Smooth muscle cell (in vitro differentiated cells): ENCODE measurements at regions not wholly inside any gene's neighbourhood (a gene's known extent, or its start where the extent isn't known, plus 50 kb on each side); places are given as distances from the start of the nearest gene placed in this dataset.

Experiments
- DNase-seq: peaks from one replicate; lab custom pipeline; 2025; ENCODE audit not compliant: unreplicated experiment; lab: John Stamatoyannopoulos, UW
- H2AFZ ChIP-seq: fragments of 200-600 bp; sonication (generic); 2 replicates; pipeline ENCODE4 v1.6.0; 2016; ENCODE audit warnings: antibody characterized with exemption, low read depth, mild to moderate bottlenecking
- H3F3A ChIP-seq: fragments of 200-600 bp; sonication (generic); 2 replicates; pipeline ENCODE4 v1.6.0; 2017; ENCODE audit warnings: antibody characterized with exemption, low read depth
- H3K27ac ChIP-seq: fragments of 200-600 bp; sonication (generic); 2 replicates; pipeline ENCODE4 v1.5.1; 2016; ENCODE audit warnings: low read depth, mild to moderate bottlenecking
- H3K27me3 ChIP-seq: fragments of 200-600 bp; sonication (generic); 2 replicates; pipeline ENCODE4 v1.6.1; 2016; ENCODE audit warnings: low read depth, mild to moderate bottlenecking
- H3K36me3 ChIP-seq: fragments of 200-600 bp; sonication (generic); 2 replicates; pipeline ENCODE4 v1.5.1; 2016; ENCODE audit warnings: low read depth
- H3K4me1 ChIP-seq: fragments of 200-600 bp; sonication (generic); 2 replicates; pipeline ENCODE4 v1.5.1; 2016; ENCODE audit warnings: low read depth
- H3K4me2 ChIP-seq: fragments of 200-600 bp; sonication (generic); 2 replicates; pipeline ENCODE4 v1.6.0; 2016; ENCODE audit warnings: mild to moderate bottlenecking
- H3K4me3 ChIP-seq: fragments of 200-600 bp; sonication (generic); 2 replicates; pipeline ENCODE4 v1.5.1; 2016; ENCODE audit warnings: mild to moderate bottlenecking
- H3K79me2 ChIP-seq: fragments of 200-600 bp; sonication (generic); 2 replicates; pipeline ENCODE4 v1.6.0; 2016; ENCODE audit warnings: low read depth, mild to moderate bottlenecking
- H3K9ac ChIP-seq: fragments of 200-600 bp; sonication (generic); 2 replicates; pipeline ENCODE4 v1.6.0; 2016; ENCODE audit warnings: low read depth
- H3K9me3 ChIP-seq: fragments of 200-600 bp; sonication (generic); replicated peaks from 2 replicates; pipeline ENCODE4 v1.5.1; 2016; ENCODE audit warnings: low read depth
- H4K20me1 ChIP-seq: fragments of 200-600 bp; sonication (generic); 2 replicates; pipeline ENCODE4 v1.6.0; 2016; ENCODE audit warnings: low read depth
- WGBS: methylation state at CpG from one replicate; pipeline ENCODE4 v1.1.7; 2016; ENCODE audit warnings: low lambda C conversion rate; 5-methylcytosine and 5-hydroxymethylcytosine counted together
- TF ChIP-seq, protein P1 (sequence below): fragments of 200-600 bp; sonication (generic); IDR thresholded peaks from 2 replicates; pipeline ENCODE4 v1.5.1; 2017; ENCODE audit warnings: borderline replicate concordance, mild to moderate bottlenecking, antibody characterized with exemption; ENCODE audit not compliant: insufficient read depth, poor library complexity, severe bottlenecking

DNA sequence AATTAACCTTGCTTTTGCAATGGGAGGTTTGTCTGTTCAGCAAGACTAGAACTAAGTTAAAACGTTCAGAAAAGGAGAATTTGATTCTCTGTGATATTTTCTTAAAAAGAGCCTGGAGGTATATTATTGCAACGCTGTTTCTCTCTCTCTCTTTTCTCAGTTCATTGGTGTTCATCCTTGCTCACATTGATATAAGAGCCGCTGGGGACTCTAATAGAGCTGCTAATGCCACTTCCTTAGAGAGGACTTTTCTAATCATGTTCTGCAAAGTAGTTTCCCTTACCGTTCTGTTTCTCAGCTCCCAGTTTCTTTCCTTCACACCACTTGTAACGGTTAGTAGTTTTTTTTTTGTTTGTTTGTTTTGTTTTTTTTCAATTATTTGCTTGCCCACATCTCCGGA is 203.8 kb downstream of the RWDD3 start:
- no peaks in the 10 kb centered on the region for H3K9me3 ChIP-seq
- H3K36me3 ChIP-seq: no peaks in the 10 kb centered on the region
- H3K27me3 ChIP-seq: no peaks in the 10 kb centered on the region
- no peak overlapping the region for H3K4me3 ChIP-seq
- H4K20me1 ChIP-seq: no peaks in the 10 kb centered on the region
- no peak overlapping the region for H3K4me2 ChIP-seq
- 70% methylated on average over 6 of the region's 6 CpGs for WGBS
- H3K27ac ChIP-seq: no peak overlapping the region
- DNase-seq: no peak
- H3F3A ChIP-seq: no peaks in the 10 kb centered on the region
- no peak overlapping the region for H3K9ac ChIP-seq
- TF ChIP-seq, protein P1, sequence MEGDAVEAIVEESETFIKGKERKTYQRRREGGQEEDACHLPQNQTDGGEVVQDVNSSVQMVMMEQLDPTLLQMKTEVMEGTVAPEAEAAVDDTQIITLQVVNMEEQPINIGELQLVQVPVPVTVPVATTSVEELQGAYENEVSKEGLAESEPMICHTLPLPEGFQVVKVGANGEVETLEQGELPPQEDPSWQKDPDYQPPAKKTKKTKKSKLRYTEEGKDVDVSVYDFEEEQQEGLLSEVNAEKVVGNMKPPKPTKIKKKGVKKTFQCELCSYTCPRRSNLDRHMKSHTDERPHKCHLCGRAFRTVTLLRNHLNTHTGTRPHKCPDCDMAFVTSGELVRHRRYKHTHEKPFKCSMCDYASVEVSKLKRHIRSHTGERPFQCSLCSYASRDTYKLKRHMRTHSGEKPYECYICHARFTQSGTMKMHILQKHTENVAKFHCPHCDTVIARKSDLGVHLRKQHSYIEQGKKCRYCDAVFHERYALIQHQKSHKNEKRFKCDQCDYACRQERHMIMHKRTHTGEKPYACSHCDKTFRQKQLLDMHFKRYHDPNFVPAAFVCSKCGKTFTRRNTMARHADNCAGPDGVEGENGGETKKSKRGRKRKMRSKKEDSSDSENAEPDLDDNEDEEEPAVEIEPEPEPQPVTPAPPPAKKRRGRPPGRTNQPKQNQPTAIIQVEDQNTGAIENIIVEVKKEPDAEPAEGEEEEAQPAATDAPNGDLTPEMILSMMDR: no peak
- peaks cover 7% of the 10 kb centered on the region for H3K4me1 ChIP-seq
- H2AFZ ChIP-seq: no peak overlapping the region
- no peaks in the 10 kb centered on the region for H3K79me2 ChIP-seq

GRCh38 chr1:95438218-95438948 is 204.4 kb downstream of the RWDD3 start:
- TF ChIP-seq, protein P1: no peak
- no peak overlapping the region for H3K4me3 ChIP-seq
- 82% methylated on average over 4 of the region's 4 CpGs for WGBS

GRCh38 chr1:95440511-95440910 is 206.5 kb downstream of the RWDD3 start:
- TF ChIP-seq, protein P1: no peak
- no peaks in the 10 kb centered on the region for H3K27me3 ChIP-seq
- H3K4me1 ChIP-seq: peaks cover 7% of the 10 kb centered on the region
- H3K4me2 ChIP-seq: no peak overlapping the region
- H3K36me3 ChIP-seq: no peaks in the 10 kb centered on the region
- no peak overlapping the region for H3K27ac ChIP-seq
- H3K79me2 ChIP-seq: no peaks in the 10 kb centered on the region
- H3K9me3 ChIP-seq: no peaks in the 10 kb centered on the region
- no peak overlapping the region for H2AFZ ChIP-seq
- WGBS: 89% methylated on average over 4 of the region's 4 CpGs
- no peak overlapping the region for H3K9ac ChIP-seq
- no peaks in the 10 kb centered on the region for H4K20me1 ChIP-seq
- no peak for DNase-seq
- H3F3A ChIP-seq: no peaks in the 10 kb centered on the region
- H3K4me3 ChIP-seq: no peak overlapping the region

More at GRCh38 chr1:95438218-95438948, 204.4 kb downstream of the RWDD3 start:
- no peak for DNase-seq
- Histone ChIP-seq H3K9ac (no peak overlapping the region), H3F3A (no peaks in the 10 kb centered on the region), H3K79me2 (no peaks in the 10 kb centered on the region), H2AFZ (no peak overlapping the region), H3K9me3 (no peaks in the 10 kb centered on the region), H4K20me1 (no peaks in the 10 kb centered on the region), H3K36me3 (no peaks in the 10 kb centered on the region), H3K27ac (no peak overlapping the region), H3K27me3 (no peaks in the 10 kb centered on the region), H3K4me2 (no peak overlapping the region), H3K4me1 (peaks cover 7% of the 10 kb centered on the region)

GRCh38 chr1:95449516-95449915 is 215.5 kb downstream of the RWDD3 start:
- no peak overlapping the region for H3K27ac ChIP-seq
- 92% methylated on average over 3 of the region's 3 CpGs for WGBS

More at GRCh38 chr1:95449516-95449915, 215.5 kb downstream of the RWDD3 start:
- no peaks in the 10 kb centered on the region for H3F3A ChIP-seq
- TF ChIP-seq, protein P1: no peak
- no peaks in the 10 kb centered on the region for H3K79me2 ChIP-seq
- H3K9me3 ChIP-seq: no peaks in the 10 kb centered on the region
- H3K36me3 ChIP-seq: no peaks in the 10 kb centered on the region
- H3K4me1 ChIP-seq: no peaks in the 10 kb centered on the region
- H3K27me3 ChIP-seq: no peaks in the 10 kb centered on the region
- DNase-seq: no peak
- H2AFZ ChIP-seq: no peak overlapping the region
- no peak overlapping the region for H3K4me2 ChIP-seq
- H3K4me3 ChIP-seq: no peak overlapping the region
- H4K20me1 ChIP-seq: no peaks in the 10 kb centered on the region
- H3K9ac ChIP-seq: no peak overlapping the region
